HepG2 (cell line): ENCODE measurements at regions not wholly inside any gene's neighbourhood (a gene's known extent, or its start where the extent isn't known, plus 50 kb on each side); places are given as distances from the start of the nearest gene placed in this dataset.

Experiments
- ATAC-seq: fragments of 200-7000 bp; cut with Tn5 transposase; 3 replicates; pipeline ENCODE4 v1.9.1; 2020; ENCODE audit warnings: mild to moderate bottlenecking, moderate library complexity
- BruUV-seq: library from RNA; stranded (reverse); fragments of 400-500 nt; replicated peaks from 2 replicates; lab custom pipeline; 2021; lab: Mats Ljungman, UMichigan
- CTCF ChIA-PET: fragments of 300-600 bp; formaldehyde crosslinking; extraction: SDS; loops from one replicate; lab custom pipeline; 2021; ENCODE audit warnings: low total read pairs, inconsistent platforms, low intra/inter-chr PET ratio; lab: Yijun Ruan, JAX
- POLR2A ChIA-PET: fragments of 350-600 bp; sonication (Branson Sonifier 250); formaldehyde crosslinking; loops from one replicate; lab custom pipeline; 2020; ENCODE audit warnings: antibody characterized with exemption, inconsistent platforms; lab: Yijun Ruan, JAX
- DNase-seq: peaks from one replicate; pipeline ENCODE4 v3.0.0-alpha.2; 2015; ENCODE audit warnings: low spot score
- FAIRE-seq: peaks from 3 replicates; lab custom pipeline; 2011; peaks lifted over from hg19 to GRCh38; lab: Jason Lieb, UNC
- H2AFZ ChIP-seq: one replicate; pipeline ENCODE4 v1.6.1; 2011; ENCODE audit warnings: low read length, inconsistent platforms
- H3K27ac ChIP-seq: fragments of 300-600 bp; 3 replicates; pipeline ENCODE4 v1.8.0; 2011; ENCODE audit warnings: mixed run types, mild to moderate bottlenecking, mixed read lengths, low read length, inconsistent platforms; ENCODE audit not compliant: insufficient read depth; ENCODE audit errors: extremely low read length
- H3K27me3 ChIP-seq, 2 experiments: fragments of 200-600 bp in 1 of 2; 2 replicates in 1 of 2; 3 replicates in 1 of 2; pipeline versions ENCODE4 v1.6.0 to v1.8.0; 2011; ENCODE audit warnings: low read length in 2 of 2, mild to moderate bottlenecking in 2 of 2, moderate library complexity in 2 of 2, inconsistent platforms in 1 of 2; ENCODE audit not compliant: insufficient read depth in 2 of 2, control insufficient read depth in 1 of 2
- H3K36me3 ChIP-seq, 2 experiments: fragments of 200-600 bp in 1 of 2; replicated peaks in 1 of 2; 2 replicates in 1 of 2; 3 replicates in 1 of 2; pipeline versions ENCODE4 v1.5.1 to v1.8.0; 2011; ENCODE audit warnings: low read length in 2 of 2, inconsistent platforms in 1 of 2; ENCODE audit not compliant: insufficient read depth in 2 of 2, control insufficient read depth in 1 of 2
- H3K4me1 ChIP-seq: 2 replicates; pipeline ENCODE4 v1.5.1; 2012; ENCODE audit warnings: low read length, inconsistent platforms; ENCODE audit not compliant: insufficient read depth
- H3K4me2 ChIP-seq: 2 replicates; pipeline ENCODE4 v1.6.0; 2011; ENCODE audit warnings: low read depth, low read length, inconsistent platforms
- H3K4me3 ChIP-seq, 3 experiments: fragments of 200-600 bp in 1 of 3; sonication (generic), shearing (Covaris generic) in 1 of 3; replicated peaks in 1 of 3; 2 replicates each; pipeline ENCODE4 v1.5.1; 2011 to 2016; ENCODE audit warnings: low read length in 3 of 3, inconsistent platforms in 2 of 3, low read depth in 2 of 3, mild to moderate bottlenecking in 2 of 3, control low read depth in 1 of 3, mixed read lengths in 1 of 3; ENCODE audit not compliant: insufficient read depth in 1 of 3
- H3K79me2 ChIP-seq: one replicate; pipeline ENCODE4 v1.6.1; 2011; ENCODE audit warnings: low read length, inconsistent platforms; ENCODE audit not compliant: insufficient read depth
- H3K9ac ChIP-seq: 2 replicates; pipeline ENCODE4 v1.6.0; 2011; ENCODE audit warnings: mild to moderate bottlenecking, low read depth, low read length, inconsistent platforms; ENCODE audit not compliant: insufficient read depth
- H3K9me3 ChIP-seq: 2 replicates; pipeline ENCODE4 v1.5.1; 2012; ENCODE audit warnings: mild to moderate bottlenecking, low read length
- H4K20me1 ChIP-seq: 2 replicates; pipeline ENCODE4 v1.6.0; 2011; ENCODE audit warnings: inconsistent platforms, mild to moderate bottlenecking, low read length, moderate library complexity; ENCODE audit not compliant: insufficient read depth
- CREB1 ChIP-seq, 2 experiments: fragments of 450-650 bp in 1 of 2; IDR thresholded peaks; 2 replicates each; pipeline ENCODE4 v1.6.1; 2016 to 2017; ENCODE audit warnings: control low read depth in 1 of 2, mild to moderate bottlenecking in 1 of 2, missing compliant biosample characterization in 1 of 2, missing genetic modification characterization in 1 of 2
- DRAP1 ChIP-seq: IDR thresholded peaks from 2 replicates; pipeline ENCODE4 v1.6.1; 2016; ENCODE audit warnings: missing genetic modification reagents, missing compliant biosample characterization
- ERF ChIP-seq: IDR thresholded peaks from 2 replicates; pipeline ENCODE4 v1.6.1; 2018; ENCODE audit warnings: missing biosample characterization, missing genetic modification reagents
- HIC2 ChIP-seq: sonication (generic); formaldehyde crosslinking; IDR thresholded peaks from 2 replicates; pipeline ENCODE4 v1.9.0; 2022; ENCODE audit warnings: low read depth, missing genetic modification reagents
- HOXA7 ChIP-seq: sonication (generic); formaldehyde crosslinking; IDR thresholded peaks from 2 replicates; pipeline ENCODE4 v1.8.1; 2022; ENCODE audit warnings: mild to moderate bottlenecking, missing genetic modification reagents, moderate library complexity
- JUND ChIP-seq: sonication (generic); formaldehyde crosslinking; IDR thresholded peaks from 2 replicates; pipeline ENCODE4 v1.8.0; 2022; ENCODE audit warnings: mild to moderate bottlenecking, missing genetic modification reagents
- TCF7 ChIP-seq: sonication (generic); IDR thresholded peaks from 2 replicates; pipeline ENCODE4 v1.6.1; 2016; ENCODE audit warnings: antibody characterized with exemption, low read depth
- ZFP1 ChIP-seq: IDR thresholded peaks from 2 replicates; pipeline ENCODE4 v1.6.1; 2016
- ZNF230 ChIP-seq: sonication (generic); formaldehyde crosslinking; IDR thresholded peaks from 2 replicates; pipeline ENCODE4 v1.4.0; 2020; ENCODE audit warnings: mild to moderate bottlenecking, missing genetic modification reagents
- ZNF354B ChIP-seq: sonication (generic); formaldehyde crosslinking; IDR thresholded peaks from 2 replicates; pipeline ENCODE4 v1.8.0; 2022; ENCODE audit warnings: mild to moderate bottlenecking, missing genetic modification reagents
- ZNF546 ChIP-seq: sonication (generic); formaldehyde crosslinking; conservative IDR thresholded peaks from 2 replicates; pipeline ENCODE4 v1.8.1; 2023; ENCODE audit warnings: mild to moderate bottlenecking, missing genetic modification reagents
- ZNF616 ChIP-seq: sonication (generic); formaldehyde crosslinking; IDR thresholded peaks from 2 replicates; pipeline ENCODE4 v1.5.0; 2020; ENCODE audit warnings: low read depth, mild to moderate bottlenecking, missing genetic modification reagents
- WGBS: methylation state at CpG from one replicate; pipeline ENCODE4 v1.1.6; 2017; ENCODE audit warnings: low lambda C conversion rate; 5-methylcytosine and 5-hydroxymethylcytosine counted together
- in situ Hi-C: cut with HindIII; loops from 2 replicates; pipeline ENCODE4 v1.10.0; 2017; ENCODE audit warnings: low pct_unique_long_range_greater_than_20kb; ENCODE audit not compliant: extremely low pct_ligation_motif_present
- intact Hi-C: fragments of 100-400 bp; cut with micrococcal nuclease; formaldehyde crosslinking; loops from one replicate; pipeline ENCODE4 v1.10.0; 2022; ENCODE audit not compliant: unreplicated experiment

GRCh38 chr12:16880864-16881285 is 274.9 kb upstream of the LMO3 start:
- in situ Hi-C loops: no loop called here
- no peak for TF ChIP-seq HIC2
- TF ChIP-seq TCF7: no peak
- no peak for TF ChIP-seq ZNF230 (CRISPR knock-in tag)
- no peak for TF ChIP-seq DRAP1 (CRISPR knock-in tag)
- no peak for TF ChIP-seq ZNF546 (CRISPR knock-in tag)
- no peak for TF ChIP-seq ERF (CRISPR knock-in tag)
- no peak for TF ChIP-seq JUND (CRISPR knock-in tag)
- no peak for TF ChIP-seq ZNF354B (CRISPR knock-in tag)
- TF ChIP-seq ZFP1: no peak
- TF ChIP-seq HOXA7 (CRISPR knock-in tag): no peak
- TF ChIP-seq ZNF616 (CRISPR knock-in tag): no peak
- TF ChIP-seq CREB1 (IDR thresholded peaks at IDR 0.05): no peak
- no peak for TF ChIP-seq CREB1 (CRISPR knock-in tag; IDR thresholded peaks at IDR 0.05)
- no peak for DNase-seq
- H3K4me3 ChIP-seq: no peak overlapping the region
- WGBS: 22% methylated on average over 10 of the region's 10 CpGs
- ATAC-seq: peak; percentile 35; the same call in 1 of the 3 replicates
- POLR2A ChIA-PET: no interaction called here
- no peak overlapping the region for H3K9ac ChIP-seq
- CTCF ChIA-PET: no interaction called here
- no peak overlapping the region for H3K4me2 ChIP-seq
- no peaks in the 10 kb centered on the region; a peak in 1 of 5 replicates for H3K27me3 ChIP-seq
- no peaks in the 10 kb centered on the region for H3K36me3 ChIP-seq
- H3K4me1 ChIP-seq: no peaks in the 10 kb centered on the region
- intact Hi-C loops: no loop called here
- no peaks in the 10 kb centered on the region for H3K9me3 ChIP-seq
- no peaks in the 10 kb centered on the region for H4K20me1 ChIP-seq
- no peak overlapping the region for H3K27ac ChIP-seq
- FAIRE-seq: no peak
- no peak overlapping the region for H2AFZ ChIP-seq
- no TSS peak for BruUV-seq
- H3K79me2 ChIP-seq: no peaks in the 10 kb centered on the region
